H9 (cell line): ENCODE measurements at regions not wholly inside any gene's neighbourhood (a gene's known extent, or its start where the extent isn't known, plus 50 kb on each side); places are given as distances from the start of the nearest gene placed in this dataset.
"Not testable (repeated sequence)": the region's sequence is repeated elsewhere in the genome, so short reads cannot be mapped to it uniquely, and the experiment has no call there.

Experiments
- DNase-seq: peaks from one replicate; pipeline ENCODE4 v3.0.0-alpha.2; 2017
- H2AFZ ChIP-seq: one replicate; pipeline ENCODE4 v1.6.1; 2013; ENCODE audit warnings: mild to moderate bottlenecking, low read length, control low read depth, moderate library complexity
- H2AK5ac ChIP-seq: 2 replicates; pipeline ENCODE4 v1.6.1; 2013; ENCODE audit warnings: low read length, control low read depth, mixed read lengths; ENCODE audit not compliant: insufficient read length
- H2BK120ac ChIP-seq: one replicate; pipeline ENCODE4 v1.6.1; 2013; ENCODE audit warnings: low read depth, mild to moderate bottlenecking, low read length, control low read depth, inconsistent platforms; ENCODE audit not compliant: poor library complexity, severe bottlenecking
- H2BK12ac ChIP-seq: 2 replicates; pipeline ENCODE4 v1.6.1; 2013; ENCODE audit warnings: low read length, control low read depth, mixed read lengths, low read depth; ENCODE audit not compliant: insufficient read length
- H2BK15ac ChIP-seq: 2 replicates; pipeline ENCODE4 v1.6.1; 2013; ENCODE audit warnings: low read depth, low read length, control low read depth
- H2BK20ac ChIP-seq: one replicate; pipeline ENCODE4 v1.6.1; 2013; ENCODE audit warnings: low read depth, mild to moderate bottlenecking, low read length, control low read depth, inconsistent platforms; ENCODE audit not compliant: poor library complexity, severe bottlenecking
- H2BK5ac ChIP-seq: 2 replicates; pipeline ENCODE4 v1.6.1; 2013; ENCODE audit warnings: low read length, control low read depth, mixed read lengths; ENCODE audit not compliant: insufficient read length
- H3K14ac ChIP-seq: 2 replicates; pipeline ENCODE4 v1.6.1; 2013; ENCODE audit warnings: low read length, control low read depth; ENCODE audit not compliant: insufficient read depth
- H3K18ac ChIP-seq: 2 replicates; pipeline ENCODE4 v1.6.1; 2013; ENCODE audit warnings: low read depth, mild to moderate bottlenecking, mixed read lengths, low read length, control low read depth; ENCODE audit not compliant: insufficient read length
- H3K23ac ChIP-seq: 2 replicates; pipeline ENCODE4 v1.6.1; 2013; ENCODE audit warnings: low read length, control low read depth, mixed read lengths, low read depth; ENCODE audit not compliant: insufficient read length
- H3K23me2 ChIP-seq: 2 replicates; pipeline ENCODE4 v1.6.1; 2013; ENCODE audit warnings: low read depth, mild to moderate bottlenecking, mixed read lengths, low read length, control low read depth; ENCODE audit not compliant: insufficient read length, poor library complexity, severe bottlenecking
- H3K27ac ChIP-seq: 2 replicates; pipeline ENCODE4 v1.5.1; 2013; ENCODE audit warnings: low read length, control low read depth, mixed read lengths, low read depth; ENCODE audit not compliant: insufficient read length
- H3K27me3 ChIP-seq: 2 replicates; pipeline ENCODE4 v1.6.1; 2013; ENCODE audit warnings: low read length, control low read depth, inconsistent platforms; ENCODE audit not compliant: insufficient read depth
- H3K4ac ChIP-seq: 2 replicates; pipeline ENCODE4 v1.6.1; 2013; ENCODE audit warnings: low read depth, mild to moderate bottlenecking, control low read depth, inconsistent platforms, low read length, moderate library complexity
- H3K4me1 ChIP-seq: 2 replicates; pipeline ENCODE4 v1.6.1; 2013; ENCODE audit warnings: low read length, control low read depth, inconsistent platforms; ENCODE audit not compliant: insufficient read depth
- H3K4me2 ChIP-seq: 2 replicates; pipeline ENCODE4 v1.6.1; 2013; ENCODE audit warnings: low read length, control low read depth, mixed read lengths; ENCODE audit not compliant: insufficient read length, insufficient read depth
- H3K56ac ChIP-seq: 2 replicates; pipeline ENCODE4 v1.6.1; 2013; ENCODE audit warnings: low read depth, mild to moderate bottlenecking, mixed read lengths, low read length, control low read depth; ENCODE audit not compliant: insufficient read length
- H3K79me1 ChIP-seq: 2 replicates; pipeline ENCODE4 v1.6.1; 2013; ENCODE audit warnings: low read depth, mild to moderate bottlenecking, moderate library complexity, low read length, control low read depth, inconsistent platforms; ENCODE audit not compliant: insufficient read depth, poor library complexity, severe bottlenecking
- H3K79me2 ChIP-seq: 2 replicates; pipeline ENCODE4 v1.6.1; 2013; ENCODE audit warnings: low read length, control low read depth, inconsistent platforms; ENCODE audit not compliant: insufficient read depth
- H3K9ac ChIP-seq: 2 replicates; pipeline ENCODE4 v1.6.1; 2013; ENCODE audit warnings: low read length, control low read depth, mixed read lengths; ENCODE audit not compliant: insufficient read length; ENCODE audit errors: extremely low read depth
- H3K9me3 ChIP-seq: one replicate; pipeline ENCODE4 v1.6.1; 2013; ENCODE audit warnings: low read depth, low read length, inconsistent platforms; ENCODE audit not compliant: control insufficient read depth
- H3T11ph ChIP-seq: one replicate; pipeline ENCODE4 v1.6.1; 2013; ENCODE audit warnings: mild to moderate bottlenecking, low read length, control low read depth, inconsistent platforms
- H4K20me1 ChIP-seq: one replicate; pipeline ENCODE4 v1.6.1; 2013; ENCODE audit not compliant: control insufficient read depth, insufficient read length, insufficient read depth
- H4K5ac ChIP-seq: 2 replicates; pipeline ENCODE4 v1.6.1; 2013; ENCODE audit warnings: low read depth, mild to moderate bottlenecking, mixed read lengths, low read length, control low read depth; ENCODE audit not compliant: insufficient read length
- H4K8ac ChIP-seq: replicated peaks from 2 replicates; pipeline ENCODE4 v1.6.1; 2013; ENCODE audit warnings: low read length, control low read depth, mixed read lengths, low read depth; ENCODE audit not compliant: insufficient read length
- H4K91ac ChIP-seq: 2 replicates; pipeline ENCODE4 v1.6.1; 2013; ENCODE audit warnings: low read depth, mild to moderate bottlenecking, moderate library complexity, mixed read lengths, low read length, control low read depth; ENCODE audit not compliant: insufficient read length
- H3K27ac Mint-ChIP-seq, 3 experiments: 2 replicates in 2 of 3; 3 replicates in 1 of 3; pipeline ENCODE4 v1.8.0; 2020 to 2021; ENCODE audit warnings: mixed read lengths in 3 of 3, mild to moderate bottlenecking in 1 of 3, moderate library complexity in 1 of 3
- H3K27me3 Mint-ChIP-seq: 2 replicates; pipeline ENCODE4 v1.8.0; 2021; ENCODE audit warnings: low read depth, mild to moderate bottlenecking, moderate library complexity, mixed read lengths
- H3K36me3 Mint-ChIP-seq, 3 experiments: 2 replicates in 2 of 3; 3 replicates in 1 of 3; pipeline ENCODE4 v1.8.0; 2020 to 2021; ENCODE audit warnings: low read depth in 3 of 3, mixed read lengths in 3 of 3; ENCODE audit not compliant: insufficient read depth in 1 of 3
- H3K4me1 Mint-ChIP-seq, 2 experiments: 2 replicates each; pipeline ENCODE4 v1.8.0; 2020; ENCODE audit warnings: mixed read lengths in 2 of 2
- H3K4me3 Mint-ChIP-seq, 2 experiments: 2 replicates in 1 of 2; 3 replicates in 1 of 2; pipeline ENCODE4 v1.8.0; 2020 to 2021; ENCODE audit warnings: mild to moderate bottlenecking in 2 of 2, mixed read lengths in 2 of 2, moderate library complexity in 1 of 2
- H3K9me3 Mint-ChIP-seq, 2 experiments: 2 replicates in 1 of 2; 3 replicates in 1 of 2; pipeline ENCODE4 v1.8.0; 2020; ENCODE audit warnings: mild to moderate bottlenecking in 2 of 2, mixed read lengths in 2 of 2, moderate library complexity in 1 of 2
- WGBS: extraction: QIAGEN DNeasy Blood & Tissue Kit; methylation state at CpG from one replicate; pipeline ENCODE4 v1.1.7; 2013; ENCODE audit warnings: missing lambda C conversion rate, low lambda C conversion rate, mixed read lengths; ENCODE audit not compliant: insufficient read length; ENCODE audit errors: extremely low coverage; 5-methylcytosine and 5-hydroxymethylcytosine counted together

GRCh38 chr16:21542491-21543124 is 56.8 kb upstream of the METTL9 start:
- H3K4me1 Mint-ChIP-seq, H3K4me3 Mint-ChIP-seq, H3K27me3 Mint-ChIP-seq, H3K18ac ChIP-seq, H3K4me1 ChIP-seq, H2BK20ac ChIP-seq, H2BK12ac ChIP-seq, H3K27ac Mint-ChIP-seq, H2BK5ac ChIP-seq, H2BK120ac ChIP-seq, H3K23ac ChIP-seq, H3K27ac ChIP-seq, H2BK15ac ChIP-seq, H4K8ac ChIP-seq, H3K79me2 ChIP-seq, DNase-seq, H3K56ac ChIP-seq, H3K4me2 ChIP-seq, H4K20me1 ChIP-seq, H3K27me3 ChIP-seq, H4K91ac ChIP-seq, H3K14ac ChIP-seq, H3T11ph ChIP-seq, H3K9me3 Mint-ChIP-seq, H3K36me3 Mint-ChIP-seq, H3K79me1 ChIP-seq, H3K23me2 ChIP-seq, H3K4ac ChIP-seq, H2AFZ ChIP-seq, H3K9me3 ChIP-seq, H3K9ac ChIP-seq, H4K5ac ChIP-seq, H2AK5ac ChIP-seq: not testable (repeated sequence)
- WGBS = no CpG with 5 or more reads among the region's 15 CpGs

GRCh38 chr16:21543151-21543836 is 56.1 kb upstream of the METTL9 start:
- H4K8ac ChIP-seq, H3K27me3 ChIP-seq, H3K36me3 Mint-ChIP-seq, H3K4me1 ChIP-seq, H3K4me3 Mint-ChIP-seq, H2BK12ac ChIP-seq, H2BK120ac ChIP-seq, H3K9me3 Mint-ChIP-seq, H2AK5ac ChIP-seq, H3K9ac ChIP-seq, H3T11ph ChIP-seq, H3K4me2 ChIP-seq, H2AFZ ChIP-seq, DNase-seq, H2BK20ac ChIP-seq, H3K27ac ChIP-seq, H3K23ac ChIP-seq, H2BK15ac ChIP-seq, H2BK5ac ChIP-seq, H3K79me1 ChIP-seq, H3K56ac ChIP-seq, H3K23me2 ChIP-seq, H4K91ac ChIP-seq, H3K18ac ChIP-seq, H3K79me2 ChIP-seq, H3K4me1 Mint-ChIP-seq, H3K4ac ChIP-seq, H3K27me3 Mint-ChIP-seq, H3K14ac ChIP-seq, H4K20me1 ChIP-seq, H4K5ac ChIP-seq, H3K9me3 ChIP-seq: not testable (repeated sequence)
- no CpG with 5 or more reads among the region's 12 CpGs for WGBS
- H3K27ac Mint-ChIP-seq = peak overlapping the region in 1 of 3 experiments; percentile 27; a peak in 1 of 7 replicates
